ENCODE measurements at regions not wholly inside any gene's neighbourhood (a gene's known extent, or its start where the extent isn't known, plus 50 kb on each side); places are given as distances from the start of the nearest gene placed in this dataset.

GRCh38 chr18:54696616-54697293 is 105.7 kb downstream of the DYNAP start (continued):
- TF ChIP-seq DIDO1 (tag; IDR thresholded peaks at IDR 0.05; ENCODE audit: low read depth) (no peak), JUND (IDR thresholded peaks at IDR 0.05; ENCODE audit: borderline replicate concordance, low read depth, low read length) (no peak), JUND (tag; IDR thresholded peaks at IDR 0.05; ENCODE audit: borderline replicate concordance, low read depth, low read length) (no peak), MTA1 (IDR thresholded peaks at IDR 0.05; ENCODE audit: borderline replicate concordance) (no peak), CBFB (CRISPR knock-in tag; IDR thresholded peaks at IDR 0.05) (no peak), SAFB (IDR thresholded peaks at IDR 0.05; ENCODE audit: borderline replicate concordance, low read depth, low read length) (no peak), CLOCK (CRISPR knock-in tag; IDR thresholded peaks at IDR 0.05; ENCODE audit: borderline replicate concordance) (no peak), HMGXB4 (CRISPR knock-in tag; IDR thresholded peaks at IDR 0.05) (no peak), BHLHE40 (IDR thresholded peaks at IDR 0.05; ENCODE audit: low read length) (no peak), THAP7 (CRISPR knock-in tag; IDR thresholded peaks at IDR 0.05) (no peak)
